ENCODE measurements at regions not wholly inside any gene's neighbourhood (a gene's known extent, or its start where the extent isn't known, plus 50 kb on each side); places are given as distances from the start of the nearest gene placed in this dataset.

DNA sequence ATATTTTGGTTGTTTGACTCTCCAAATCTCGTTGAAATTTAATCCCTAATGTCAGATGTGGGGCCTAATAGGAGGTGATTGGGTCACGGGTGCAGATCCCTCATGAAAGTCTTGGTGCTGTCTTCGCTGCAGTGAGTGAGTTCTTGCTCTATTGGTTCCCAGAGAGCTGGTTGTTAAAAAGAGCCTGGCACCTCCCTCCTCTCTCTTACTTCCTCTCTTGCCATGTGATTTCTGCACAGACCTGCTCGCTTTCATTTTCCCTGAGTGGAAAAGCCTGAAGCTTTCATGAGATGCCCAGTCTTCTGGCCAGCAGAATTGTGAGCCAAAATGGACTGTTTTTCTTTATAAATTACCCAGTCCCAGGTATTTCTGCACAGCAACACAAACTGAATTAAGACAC lies 221.6 kb downstream of the MAT2B start:
- Histone ChIP-seq H3K9ac (ENCODE audit: control insufficient read depth, insufficient read depth, low read length) (no peak overlapping the region), H2AFZ (ENCODE audit: control insufficient read depth, low read depth, low read length) (peak overlapping the region; percentile 58), H3K27ac (ENCODE audit: control insufficient read depth, insufficient read depth) (no peak overlapping the region), H3K4me2 (ENCODE audit: control insufficient read depth, insufficient read depth) (0 out of 2 replicates have a peak overlapping the region, but pooled peaks have one; percentile 4), H4K20me1 (ENCODE audit: control insufficient read depth, insufficient read depth) (no peaks in the 10 kb centered on the region), H3K79me2 (ENCODE audit: control insufficient read depth, insufficient read depth, low read length) (no peaks in the 10 kb centered on the region), H3K4me1 (ENCODE audit: control insufficient read depth, insufficient read depth, low read length) (no peaks in the 10 kb centered on the region), H3K36me3 (ENCODE audit: control insufficient read depth in 2 of 2, insufficient read depth in 2 of 2, low read length in 1 of 2) (no peaks in the 10 kb centered on the region), H3K9me3 (replicated peaks; ENCODE audit: control insufficient read depth, insufficient read depth, low read length) (no peaks in the 10 kb centered on the region), H3K27me3 (replicated peaks in 1 of 2; ENCODE audit: control insufficient read depth in 2 of 2, insufficient read depth in 2 of 2, low read length in 1 of 2) (no peaks in the 10 kb centered on the region), H3K4me3 (no peak overlapping the region)
- SMC1A ChIA-PET (ENCODE audit: uncharacterized antibody, unreplicated experiment), result interaction anchor here (2.9 kb wide), 1 partner anchor 30 kb away, joined by 8 read pairs; no protein-coding TSS in a partner anchor
- no peak for TF ChIP-seq RFX5 (IDR thresholded peaks at IDR 0.05; ENCODE audit: low read depth, low read length)
- TF ChIP-seq RAD51 (IDR thresholded peaks at IDR 0.05), result 0 out of 2 replicates have a peak, but pooled peaks have one; percentile 30
- peak; percentile 44; the same call in 1 of the 2 replicates for TF ChIP-seq SPI1 (IDR thresholded peaks at IDR 0.05; ENCODE audit: borderline replicate concordance, insufficient read depth, low read depth, low read length)
- peak; percentile 84 for ATAC-seq
- WGBS (ENCODE audit: insufficient coverage, insufficient replicate concordance, low lambda C conversion rate, missing lambda C conversion rate), result 0% methylated on average over 4 of the region's 4 CpGs
- in situ Hi-C loops (cut with MboI) (no loop called here), intact Hi-C loops (cut with micrococcal nuclease; ENCODE audit: unreplicated experiment) (no loop called here)
- RAD21 ChIA-PET (ENCODE audit: unreplicated experiment), result no interaction called here
- no peak for FAIRE-seq
- CTCF ChIA-PET, result no interaction called here
- BruUV-seq (replicated peaks), result no TSS peak
- DNase-seq (ENCODE audit: low read depth, low spot score), result peak; percentile 20
- POLR2A ChIA-PET, result no interaction called here

DNA sequence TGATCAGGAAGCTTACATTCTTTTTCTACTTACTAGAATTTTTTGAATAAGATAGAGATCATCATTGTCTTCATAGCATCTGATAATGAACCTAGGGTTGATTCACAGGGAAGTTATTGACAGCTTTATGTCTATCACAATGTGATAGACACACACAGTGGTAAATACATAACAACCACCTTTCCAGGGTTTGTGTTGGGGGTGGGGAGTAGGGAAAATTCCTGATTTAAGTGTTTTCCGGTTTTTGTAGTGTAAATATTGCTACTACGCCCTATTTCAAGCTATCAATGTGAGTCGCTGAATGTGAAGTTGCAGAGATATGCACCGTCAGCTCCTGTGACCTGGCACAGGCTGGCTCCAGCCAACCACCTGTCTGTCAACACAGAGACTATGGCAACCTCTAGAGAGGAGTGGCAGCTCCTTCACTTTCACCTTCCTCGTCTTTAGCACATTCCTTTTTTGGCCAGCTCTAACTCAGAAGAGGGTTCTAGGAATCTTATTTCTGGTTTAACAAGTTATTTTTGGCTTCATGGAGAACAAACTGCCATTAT lies 224.9 kb downstream of the MAT2B start:
- FAIRE-seq (no peak), DNase-seq (ENCODE audit: low read depth, low spot score) (no peak), ATAC-seq (no peak)
- BruUV-seq (replicated peaks), result no TSS peak
- Histone ChIP-seq H3K36me3 (ENCODE audit: control insufficient read depth in 2 of 2, insufficient read depth in 2 of 2, low read length in 1 of 2) (no peaks in the 10 kb centered on the region), H2AFZ (ENCODE audit: control insufficient read depth, low read depth, low read length) (no peak overlapping the region), H4K20me1 (ENCODE audit: control insufficient read depth, insufficient read depth) (no peaks in the 10 kb centered on the region), H3K4me1 (ENCODE audit: control insufficient read depth, insufficient read depth, low read length) (no peaks in the 10 kb centered on the region), H3K27me3 (replicated peaks in 1 of 2; ENCODE audit: control insufficient read depth in 2 of 2, insufficient read depth in 2 of 2, low read length in 1 of 2) (no peaks in the 10 kb centered on the region), H3K9me3 (replicated peaks; ENCODE audit: control insufficient read depth, insufficient read depth, low read length) (no peaks in the 10 kb centered on the region), H3K79me2 (ENCODE audit: control insufficient read depth, insufficient read depth, low read length) (no peaks in the 10 kb centered on the region), H3K4me2 (ENCODE audit: control insufficient read depth, insufficient read depth) (no peak overlapping the region), H3K27ac (ENCODE audit: control insufficient read depth, insufficient read depth) (no peak overlapping the region), H3K9ac (ENCODE audit: control insufficient read depth, insufficient read depth, low read length) (no peak overlapping the region), H3K4me3 (no peak overlapping the region)
- ChIA-PET CTCF (interaction anchor here (1.3 kb wide), 1 partner anchor 12 kb away, joined by 3 read pairs; no protein-coding TSS in a partner anchor), POLR2A (no interaction called here), RAD21 (ENCODE audit: unreplicated experiment) (no interaction called here), SMC1A (ENCODE audit: uncharacterized antibody, unreplicated experiment) (interaction anchor here (1.0 to 1.3 kb wide), 2 partner anchors 9 to 39 kb away, joined by 3 to 4 read pairs; no protein-coding TSS in a partner anchor)
- WGBS (ENCODE audit: insufficient coverage, insufficient replicate concordance, low lambda C conversion rate, missing lambda C conversion rate), result 38% methylated on average over 5 of the region's 5 CpGs
- TF ChIP-seq, protein P1, sequence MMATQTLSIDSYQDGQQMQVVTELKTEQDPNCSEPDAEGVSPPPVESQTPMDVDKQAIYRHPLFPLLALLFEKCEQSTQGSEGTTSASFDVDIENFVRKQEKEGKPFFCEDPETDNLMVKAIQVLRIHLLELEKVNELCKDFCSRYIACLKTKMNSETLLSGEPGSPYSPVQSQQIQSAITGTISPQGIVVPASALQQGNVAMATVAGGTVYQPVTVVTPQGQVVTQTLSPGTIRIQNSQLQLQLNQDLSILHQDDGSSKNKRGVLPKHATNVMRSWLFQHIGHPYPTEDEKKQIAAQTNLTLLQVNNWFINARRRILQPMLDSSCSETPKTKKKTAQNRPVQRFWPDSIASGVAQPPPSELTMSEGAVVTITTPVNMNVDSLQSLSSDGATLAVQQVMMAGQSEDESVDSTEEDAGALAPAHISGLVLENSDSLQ (IDR thresholded peaks at IDR 0.05), result 0 out of 2 replicates have a peak, but pooled peaks have one; percentile 22
- TF ChIP-seq CREM (IDR thresholded peaks at IDR 0.05; ENCODE audit: low read depth), result no peak
- intact Hi-C loops (cut with micrococcal nuclease; ENCODE audit: unreplicated experiment), result no loop called here
- in situ Hi-C loops (cut with MboI), result no loop called here

Measured in GM12878 (cell line).